H1 (cell line): ENCODE measurements at regions not wholly inside any gene's neighbourhood (a gene's known extent, or its start where the extent isn't known, plus 50 kb on each side); places are given as distances from the start of the nearest gene placed in this dataset.

Source experiments
- CHD1 ChIP-seq: IDR thresholded peaks from 2 replicates; pipeline ENCODE4 v1.6.1; 2012; ENCODE audit warnings: low read depth, low read length, improper control_type of control experiment
- CTCF ChIP-seq, 3 experiments: IDR thresholded peaks; 1 replicate in 2 of 3; 2 replicates in 1 of 3; pipeline versions ENCODE4 v1.5.1 to v1.6.1; 2011; ENCODE audit warnings: low read length in 3 of 3, mild to moderate bottlenecking in 3 of 3, inconsistent platforms in 2 of 3, low read depth in 1 of 3, moderate library complexity in 1 of 3; ENCODE audit not compliant: insufficient read depth in 1 of 3; ENCODE audit errors: control extremely low read depth in 1 of 3
- TEAD4 ChIP-seq: IDR thresholded peaks from 2 replicates; pipeline ENCODE4 v1.6.1; 2012; ENCODE audit warnings: low read depth, low read length, inconsistent platforms, mixed read lengths

- no peak for TF ChIP-seq CTCF (IDR thresholded peaks at IDR 0.05; ENCODE audit: control extremely low read depth in 1 of 3, insufficient read depth in 1 of 3, low read depth in 1 of 3, low read length in 3 of 3)
- TF ChIP-seq TEAD4, result no peak
- TF ChIP-seq CHD1, result no peak
- TF ChIP-seq, all 59 proteins: peak for 0
Measured at GRCh38 chr2:19691892-19692291, 209.9 kb downstream of the TTC32 start (continued).
